A549 (cell line): ENCODE measurements at regions not wholly inside any gene's neighbourhood (a gene's known extent, or its start where the extent isn't known, plus 50 kb on each side); places are given as distances from the start of the nearest gene placed in this dataset.

Source experiments
- ATAC-seq, 2 experiments: fragments of 200-7000 bp in 1 of 2; fragments of >200 bp in 1 of 2; cut with Nextera tagmentation in 1 of 2; cut with Tn5 transposase in 1 of 2; 3 replicates each; pipeline versions ENCODE4 v1.8.0 to v1.9.1; 2018 to 2020; ENCODE audit warnings: mild to moderate bottlenecking in 1 of 2, moderate library complexity in 1 of 2
- CTCF ChIA-PET: fragments of 300-600 bp; sonication (Branson Sonifier 250); formaldehyde crosslinking; extraction: SDS; loops from one replicate; lab custom pipeline; 2021; ENCODE audit warnings: antibody characterized with exemption, inconsistent platforms; lab: Yijun Ruan, JAX
- POLR2A ChIA-PET: fragments of 350-600 bp; formaldehyde crosslinking; extraction: SDS; loops from one replicate; lab custom pipeline; 2021; ENCODE audit warnings: antibody characterized with exemption, inconsistent platforms; lab: Yijun Ruan, JAX
- DNase-seq, 2 experiments: peaks; one replicate each; pipeline versions ENCODE4 v3.0.0 to v3.0.0-alpha.2; 2011 to 2016; ENCODE audit warnings: low read depth in 1 of 2, low spot score in 1 of 2
- FAIRE-seq: peaks from 2 replicates; lab custom pipeline; 2011; peaks lifted over from hg19 to GRCh38; lab: Jason Lieb, UNC
- H3K27ac ChIP-seq, 2 experiments: fragments of >200 bp; sonication (Bioruptor Twin); formaldehyde crosslinking; 3 replicates each; pipeline ENCODE4 v1.5.1; 2016 to 2017
- H3K4me1 ChIP-seq: fragments of >200 bp; sonication (Bioruptor Twin); formaldehyde crosslinking; 3 replicates; pipeline ENCODE4 v1.6.1; 2016
- H3K4me2 ChIP-seq: fragments of >200 bp; sonication (Bioruptor Twin); formaldehyde crosslinking; 3 replicates; pipeline ENCODE4 v1.6.1; 2016
- H3K4me3 ChIP-seq: fragments of >200 bp; sonication (Bioruptor Twin); formaldehyde crosslinking; 3 replicates; pipeline ENCODE4 v1.5.1; 2016
- H3K9me3 ChIP-seq: fragments of >200 bp; sonication (Bioruptor Twin); formaldehyde crosslinking; 3 replicates; pipeline ENCODE4 v1.6.1; 2016
- ATOH8 ChIP-seq: fragments of 250-450 bp; sonication (Bioruptor Pico); IDR thresholded peaks from 2 replicates; pipeline ENCODE4 v1.5.0; 2020; ENCODE audit warnings: low read depth, mild to moderate bottlenecking, moderate library complexity
- BCL3 ChIP-seq: fragments of >200 bp; sonication (Bioruptor Twin); formaldehyde crosslinking; IDR thresholded peaks from 3 replicates; pipeline ENCODE4 v1.6.1; 2016
- CTCF ChIP-seq: fragments of >200 bp; sonication (Bioruptor Twin); formaldehyde crosslinking; IDR thresholded peaks from 3 replicates; pipeline ENCODE4 v1.5.1; 2016
- EP300 ChIP-seq, 2 experiments: fragments of >200 bp; sonication (Bioruptor Twin); formaldehyde crosslinking; IDR thresholded peaks; 2 replicates in 1 of 2; 3 replicates in 1 of 2; pipeline ENCODE4 v1.6.1; 2016 to 2017
- FOSB ChIP-seq: fragments of 250-450 bp; sonication (Bioruptor Pico); IDR thresholded peaks from 2 replicates; pipeline ENCODE4 v1.5.0; 2020; ENCODE audit warnings: mild to moderate bottlenecking, moderate library complexity
- HEYL ChIP-seq: fragments of 250-450 bp; sonication (Bioruptor Pico); IDR thresholded peaks from 2 replicates; pipeline ENCODE4 v1.8.0; 2021; ENCODE audit warnings: mild to moderate bottlenecking, moderate library complexity
- HMGXB4 ChIP-seq: fragments of 250-450 bp; sonication (Bioruptor Pico); IDR thresholded peaks from 2 replicates; pipeline ENCODE4 v1.5.0; 2021; ENCODE audit warnings: mild to moderate bottlenecking, moderate library complexity, borderline replicate concordance
- JUN ChIP-seq, 2 experiments: fragments of >200 bp; sonication (Bioruptor Twin); formaldehyde crosslinking; IDR thresholded peaks; 2 replicates in 1 of 2; 3 replicates in 1 of 2; pipeline ENCODE4 v1.6.1; 2016 to 2017
- POLR2AphosphoS2 ChIP-seq: conservative IDR thresholded peaks from 2 replicates; pipeline ENCODE4 v1.6.1; 2012; ENCODE audit warnings: low read length, improper control_type of control experiment, inconsistent platforms
- RAD21 ChIP-seq, 2 experiments: fragments of >200 bp in 1 of 2; sonication (Bioruptor Twin) in 1 of 2; formaldehyde crosslinking in 1 of 2; IDR thresholded peaks in 1 of 2; conservative IDR thresholded peaks in 1 of 2; 2 replicates in 1 of 2; 3 replicates in 1 of 2; pipeline ENCODE4 v1.6.1; 2012 to 2018; ENCODE audit warnings: inconsistent platforms in 1 of 2
- SMC3 ChIP-seq: fragments of >200 bp; sonication (Bioruptor Twin); formaldehyde crosslinking; IDR thresholded peaks from 3 replicates; pipeline ENCODE4 v1.6.1; 2018; ENCODE audit warnings: inconsistent platforms
- ZC3H11A ChIP-seq: fragments of 450-650 bp; IDR thresholded peaks from 2 replicates; pipeline ENCODE4 v1.6.1; 2014; ENCODE audit warnings: antibody characterized with exemption, mild to moderate bottlenecking
- ZSCAN20 ChIP-seq: fragments of 250-450 bp; sonication (Bioruptor Pico); IDR thresholded peaks from 2 replicates; pipeline ENCODE4 v1.8.0; 2022; ENCODE audit warnings: mild to moderate bottlenecking, moderate library complexity
- WGBS: methylation state at CpG from one replicate; pipeline ENCODE4 v1.1.6; 2017; ENCODE audit errors: missing lambda C conversion rate; 5-methylcytosine and 5-hydroxymethylcytosine counted together

GRCh38 chr5:167029488-167029887, 1262.0 kb upstream of the WWC1 start:
- H3K4me3 ChIP-seq = no peak overlapping the region
- no peak overlapping the region for H3K4me2 ChIP-seq
- ATAC-seq (no peak), FAIRE-seq (no peak), DNase-seq (no peak)
- H3K27ac ChIP-seq = no peak overlapping the region
- no peaks in the 10 kb centered on the region for H3K4me1 ChIP-seq
- WGBS = 3% methylated on average over 2 of the region's 2 CpGs
- no peaks in the 10 kb centered on the region for H3K9me3 ChIP-seq
- ChIA-PET POLR2A (no interaction called here), CTCF (no interaction called here)
- TF ChIP-seq FOSB (CRISPR knock-in tag) (no peak), RAD21 (conservative IDR thresholded peaks at IDR 0.05 in 1 of 2, IDR thresholded peaks at IDR 0.05 in 1 of 2) (no peak), HEYL (no peak), POLR2AphosphoS2 (no peak), ATOH8 (CRISPR knock-in tag) (no peak), JUN (IDR thresholded peaks at IDR 0.05) (no peak), EP300 (IDR thresholded peaks at IDR 0.05) (no peak), BCL3 (no peak), ZC3H11A (no peak)

GRCh38 chr5:167030500-167031120, 1260.8 kb upstream of the WWC1 start:
- ATAC-seq = peak in 1 of 2 experiments; percentile 76; a peak in 3 of 6 replicates
- POLR2A ChIA-PET = no interaction called here

More at GRCh38 chr5:167030500-167031120, 1260.8 kb upstream of the WWC1 start:
- DNase-seq (peak; percentile 2 to 24), FAIRE-seq (no peak)
- 54% methylated on average over 17 of the region's 17 CpGs for WGBS
- no peak overlapping the region for H3K27ac ChIP-seq
- CTCF ChIA-PET = interaction anchor here (0.7 kb wide), 1 partner anchor 13 kb away, joined by 3 read pairs; no protein-coding TSS in a partner anchor
- no peaks in the 10 kb centered on the region for H3K4me1 ChIP-seq
- TF ChIP-seq SMC3 (0 out of 3 replicates have a peak, but pooled peaks have one; percentile 14), ZSCAN20 (no peak), HMGXB4 (CRISPR knock-in tag) (no peak), RAD21 (conservative IDR thresholded peaks at IDR 0.05 in 1 of 2, IDR thresholded peaks at IDR 0.05 in 1 of 2) (peak; percentile 33 to 48; a peak in 3 of 5 replicates), CTCF (peak; percentile 20; the same call in 1 of the 3 replicates)
- H3K4me3 ChIP-seq = no peak overlapping the region
- H3K9me3 ChIP-seq = no peaks in the 10 kb centered on the region
- H3K4me2 ChIP-seq = no peak overlapping the region
